ENCODE measurements at regions not wholly inside any gene's neighbourhood (a gene's known extent, or its start where the extent isn't known, plus 50 kb on each side); places are given as distances from the start of the nearest gene placed in this dataset.

- TF ChIP-seq POLR2A (IDR thresholded peaks at IDR 0.05) (no peak), CTCF (IDR thresholded peaks at IDR 0.05) (no peak)
Measured at GRCh38 chr13:111868716-111869115, 198.2 kb upstream of the SOX1 start.
